Neuronal stem cell (in vitro differentiated cells): ENCODE measurements at regions not wholly inside any gene's neighbourhood (a gene's known extent, or its start where the extent isn't known, plus 50 kb on each side); places are given as distances from the start of the nearest gene placed in this dataset.
"Not testable (repeated sequence)": the region's sequence is repeated elsewhere in the genome, so short reads cannot be mapped to it uniquely, and the experiment has no call there.

Source experiments
- DNase-seq: peaks from one replicate; pipeline ENCODE4 v3.0.0-alpha.2; 2013; ENCODE audit warnings: low spot score
- H2AFZ ChIP-seq: one replicate; pipeline ENCODE4 v1.6.1; 2013; ENCODE audit warnings: mild to moderate bottlenecking, low read length, inconsistent platforms
- H2AK5ac ChIP-seq: 2 replicates; pipeline ENCODE4 v1.6.1; 2013; ENCODE audit warnings: low read depth, mild to moderate bottlenecking, inconsistent platforms, low read length, moderate library complexity, mixed read lengths
- H2BK120ac ChIP-seq: 2 replicates; pipeline ENCODE4 v1.6.1; 2013; ENCODE audit warnings: low read depth, mild to moderate bottlenecking, inconsistent platforms, low read length, moderate library complexity, mixed read lengths
- H2BK12ac ChIP-seq: one replicate; pipeline ENCODE4 v1.6.1; 2013; ENCODE audit warnings: low read length, inconsistent platforms
- H2BK15ac ChIP-seq: 2 replicates; pipeline ENCODE4 v1.6.1; 2013; ENCODE audit warnings: mild to moderate bottlenecking, low read length, inconsistent platforms, mixed read lengths
- H2BK5ac ChIP-seq: one replicate; pipeline ENCODE4 v1.6.1; 2013; ENCODE audit warnings: inconsistent platforms, mild to moderate bottlenecking, low read length, moderate library complexity
- H3K14ac ChIP-seq: one replicate; pipeline ENCODE4 v1.6.1; 2013; ENCODE audit warnings: low read length, inconsistent platforms
- H3K18ac ChIP-seq: 2 replicates; pipeline ENCODE4 v1.6.1; 2013; ENCODE audit warnings: low read length, inconsistent platforms
- H3K23ac ChIP-seq: 2 replicates; pipeline ENCODE4 v1.6.1; 2013; ENCODE audit warnings: low read depth, mild to moderate bottlenecking, mixed read lengths, low read length, inconsistent platforms; ENCODE audit not compliant: poor library complexity
- H3K27ac ChIP-seq: replicated peaks from 3 replicates; pipeline ENCODE4 v1.5.1; 2013; ENCODE audit warnings: low read length, inconsistent platforms
- H3K27me3 ChIP-seq, 3 experiments: 2 replicates each; pipeline ENCODE4 v1.6.1; 2013; ENCODE audit warnings: low read length in 3 of 3, mild to moderate bottlenecking in 2 of 3, inconsistent platforms in 1 of 3, low read depth in 1 of 3, mixed read lengths in 1 of 3, moderate library complexity in 1 of 3; ENCODE audit not compliant: control insufficient read depth in 3 of 3, insufficient read depth in 3 of 3
- H3K36me3 ChIP-seq, 2 donors: replicated peaks in 1 of 2; 2 replicates each; pipeline ENCODE4 v1.6.1; 2013; ENCODE audit warnings: low read length in 2 of 2; ENCODE audit not compliant: control insufficient read depth in 2 of 2, insufficient read depth in 2 of 2
- H3K4ac ChIP-seq: 2 replicates; pipeline ENCODE4 v1.6.1; 2013; ENCODE audit warnings: inconsistent platforms, mild to moderate bottlenecking, low read length, moderate library complexity
- H3K4me1 ChIP-seq, 2 donors: 1 replicate in 1 of 2; 2 replicates in 1 of 2; pipeline ENCODE4 v1.6.1; 2013; ENCODE audit warnings: low read length in 2 of 2, low read depth in 1 of 2; ENCODE audit not compliant: control insufficient read depth in 2 of 2, insufficient read depth in 1 of 2
- H3K4me2 ChIP-seq: one replicate; pipeline ENCODE4 v1.6.1; 2013; ENCODE audit warnings: mild to moderate bottlenecking, low read length, inconsistent platforms; ENCODE audit not compliant: insufficient read depth, poor library complexity, severe bottlenecking
- H3K4me3 ChIP-seq, 2 donors: 2 replicates each; pipeline ENCODE4 v1.5.1; 2013; ENCODE audit warnings: low read length in 2 of 2, mild to moderate bottlenecking in 2 of 2, inconsistent platforms in 1 of 2, moderate library complexity in 1 of 2
- H3K79me1 ChIP-seq: one replicate; pipeline ENCODE4 v1.6.1; 2013; ENCODE audit warnings: low read depth, mild to moderate bottlenecking, inconsistent platforms, low read length, moderate library complexity
- H3K9ac ChIP-seq: one replicate; pipeline ENCODE4 v1.6.1; 2013; ENCODE audit warnings: mild to moderate bottlenecking, low read depth, low read length, inconsistent platforms; ENCODE audit not compliant: poor library complexity
- H3K9me3 ChIP-seq, 2 donors: replicated peaks in 1 of 2; 2 replicates each; pipeline versions ENCODE3 to v1.6.1; 2013; ENCODE audit warnings: low read length in 2 of 2, mild to moderate bottlenecking in 2 of 2, inconsistent platforms in 1 of 2, low read depth in 1 of 2, mixed read lengths in 1 of 2, moderate library complexity in 1 of 2; ENCODE audit not compliant: control insufficient read depth in 2 of 2, insufficient read depth in 1 of 2
- H4K8ac ChIP-seq: one replicate; pipeline ENCODE4 v1.6.1; 2013; ENCODE audit warnings: low read depth, mild to moderate bottlenecking, inconsistent platforms, low read length, moderate library complexity
- H4K91ac ChIP-seq: one replicate; pipeline ENCODE4 v1.6.1; 2013; ENCODE audit warnings: low read length, low read depth, mild to moderate bottlenecking, inconsistent platforms; ENCODE audit not compliant: poor library complexity
- WGBS, 2 donors: extraction: QIAGEN DNeasy Blood & Tissue Kit; methylation state at CpG; one replicate each; pipeline ENCODE4 v1.1.7; 2013; ENCODE audit warnings: missing lambda C conversion rate in 2 of 2, mixed read lengths in 1 of 2; ENCODE audit not compliant: insufficient read length in 2 of 2, insufficient replicate concordance in 1 of 2; ENCODE audit errors: extremely low coverage in 2 of 2; 5-methylcytosine and 5-hydroxymethylcytosine counted together

DNA sequence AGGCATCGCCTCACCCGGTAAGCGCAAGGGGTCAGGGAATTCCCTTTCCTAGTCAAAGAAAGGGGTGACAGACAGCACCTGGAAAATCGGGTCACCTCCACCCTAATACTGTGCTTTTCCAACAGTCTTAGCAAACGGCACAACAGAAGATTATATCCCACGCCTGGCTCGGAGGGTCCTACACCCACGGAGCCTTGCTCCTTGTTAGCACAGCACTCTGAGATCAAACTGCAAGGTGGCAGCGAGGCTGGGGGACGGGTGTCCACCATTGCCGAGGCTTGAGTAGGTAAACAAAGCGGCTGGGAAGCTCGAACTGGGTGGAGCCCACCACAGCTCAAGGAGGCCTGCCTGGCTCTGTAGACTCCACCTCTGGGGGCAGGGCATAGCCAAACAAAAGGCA, 315.6 kb downstream of the LTN1 start:
- H3K9me3 ChIP-seq, H3K27ac ChIP-seq, H3K23ac ChIP-seq, H4K8ac ChIP-seq, H3K79me1 ChIP-seq, H3K27me3 ChIP-seq, H2BK15ac ChIP-seq, H3K4me2 ChIP-seq, H3K18ac ChIP-seq, H2BK5ac ChIP-seq, H2AK5ac ChIP-seq, H2BK120ac ChIP-seq, H3K4me1 ChIP-seq, H4K91ac ChIP-seq, H2BK12ac ChIP-seq, H3K9ac ChIP-seq, H2AFZ ChIP-seq, DNase-seq, H3K4me3 ChIP-seq, H3K36me3 ChIP-seq, H3K14ac ChIP-seq, H3K4ac ChIP-seq: not testable (repeated sequence)
- no CpG with 5 or more reads among the region's 13 CpGs for WGBS, 2 donors

DNA sequence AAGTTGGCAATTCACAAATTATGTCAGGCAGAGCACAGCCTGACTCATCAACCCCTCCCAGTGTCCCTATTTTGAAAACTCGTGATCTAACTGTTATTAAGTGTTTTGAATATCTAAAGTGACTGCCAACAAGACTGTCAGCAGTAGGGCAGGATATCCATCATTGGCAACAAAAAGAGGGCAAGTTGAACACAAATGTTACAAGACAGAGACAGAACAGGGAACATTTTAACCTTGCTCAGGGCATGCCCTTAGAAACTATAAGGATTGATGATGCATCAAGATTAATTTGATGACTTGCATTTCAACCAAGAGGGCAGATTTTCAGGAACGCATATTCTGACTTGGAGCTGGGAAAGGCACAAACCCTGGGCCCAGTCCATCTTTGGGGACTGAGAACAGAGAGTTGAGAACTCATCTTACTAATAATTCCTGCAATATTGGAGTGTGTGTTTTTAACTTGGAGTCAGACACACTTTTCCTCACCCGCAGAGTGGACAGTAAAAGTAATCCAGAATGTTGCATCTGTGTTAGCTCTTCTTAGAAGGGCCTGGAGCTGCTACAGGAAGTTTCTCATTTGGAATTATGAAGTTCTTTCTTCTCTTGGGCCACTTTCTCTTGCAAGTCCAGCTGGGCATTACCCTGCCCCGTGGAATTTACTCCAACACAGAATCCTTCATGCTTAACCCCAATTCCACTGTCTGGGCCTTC, 317.2 kb downstream of the LTN1 start:
- no peak overlapping the region for H4K91ac ChIP-seq
- H3K23ac ChIP-seq, result no peak overlapping the region
- no peak overlapping the region for H2BK120ac ChIP-seq
- H3K4ac ChIP-seq, result no peak overlapping the region
- no peak overlapping the region for H2AFZ ChIP-seq
- no peak for DNase-seq
- no peak overlapping the region for H2BK15ac ChIP-seq
- H3K36me3 ChIP-seq, result no peaks in the 10 kb centered on the region
- no peak overlapping the region for H3K4me2 ChIP-seq
- H3K4me3 ChIP-seq, result no peak overlapping the region
- H3K27me3 ChIP-seq, result no peaks in the 10 kb centered on the region
- H4K8ac ChIP-seq, result no peak overlapping the region
- no peak overlapping the region for H2BK12ac ChIP-seq
- H3K9me3 ChIP-seq, result no peaks in the 10 kb centered on the region
- no peak overlapping the region for H3K9ac ChIP-seq
- H3K79me1 ChIP-seq, result no peaks in the 10 kb centered on the region
- no peak overlapping the region for H2AK5ac ChIP-seq
- no peak overlapping the region for H3K18ac ChIP-seq
- H3K14ac ChIP-seq, result no peak overlapping the region
- no peak overlapping the region for H2BK5ac ChIP-seq
- WGBS, 2 donors, result no CpG with 5 or more reads among the region's 4 CpGs
- no peak overlapping the region for H3K27ac ChIP-seq
- H3K4me1 ChIP-seq, result no peaks in the 10 kb centered on the region

DNA sequence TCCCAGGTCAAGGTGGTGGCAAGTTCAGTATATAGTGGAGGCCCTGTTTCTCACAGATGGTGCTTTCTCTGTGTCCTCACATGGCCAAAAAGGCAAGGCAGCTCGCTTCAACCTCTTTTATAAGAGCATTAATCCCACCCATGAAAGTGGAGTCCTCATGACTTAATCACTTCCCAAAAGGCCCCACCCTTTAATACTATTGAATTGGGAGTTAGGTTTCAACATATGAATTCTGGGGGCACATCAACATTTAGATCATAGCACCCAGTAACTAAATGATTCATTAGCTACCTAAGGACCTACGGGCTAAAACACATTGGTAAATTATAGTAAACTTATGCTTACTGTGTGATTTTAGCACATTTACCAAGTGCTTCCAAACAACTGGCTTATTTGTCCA, 317.9 kb downstream of the LTN1 start:
- Histone ChIP-seq H2AFZ (no peak overlapping the region), H3K18ac (no peak overlapping the region), H2AK5ac (no peak overlapping the region), H3K9ac (no peak overlapping the region), H3K9me3 (no peaks in the 10 kb centered on the region), H3K4me3 (no peak overlapping the region), H3K4me2 (no peak overlapping the region), H3K4me1 (no peaks in the 10 kb centered on the region), H2BK12ac (no peak overlapping the region), H3K14ac (no peak overlapping the region), H2BK15ac (no peak overlapping the region), H3K27me3 (no peaks in the 10 kb centered on the region), H3K36me3 (no peaks in the 10 kb centered on the region), H4K8ac (no peak overlapping the region), H2BK5ac (no peak overlapping the region), H3K23ac (no peak overlapping the region), H3K79me1 (no peaks in the 10 kb centered on the region), H4K91ac (no peak overlapping the region), H2BK120ac (no peak overlapping the region), H3K4ac (no peak overlapping the region), H3K27ac (no peak overlapping the region)
- DNase-seq, result no peak
- no CpG with 5 or more reads among the region's 2 CpGs for WGBS, 2 donors

DNA sequence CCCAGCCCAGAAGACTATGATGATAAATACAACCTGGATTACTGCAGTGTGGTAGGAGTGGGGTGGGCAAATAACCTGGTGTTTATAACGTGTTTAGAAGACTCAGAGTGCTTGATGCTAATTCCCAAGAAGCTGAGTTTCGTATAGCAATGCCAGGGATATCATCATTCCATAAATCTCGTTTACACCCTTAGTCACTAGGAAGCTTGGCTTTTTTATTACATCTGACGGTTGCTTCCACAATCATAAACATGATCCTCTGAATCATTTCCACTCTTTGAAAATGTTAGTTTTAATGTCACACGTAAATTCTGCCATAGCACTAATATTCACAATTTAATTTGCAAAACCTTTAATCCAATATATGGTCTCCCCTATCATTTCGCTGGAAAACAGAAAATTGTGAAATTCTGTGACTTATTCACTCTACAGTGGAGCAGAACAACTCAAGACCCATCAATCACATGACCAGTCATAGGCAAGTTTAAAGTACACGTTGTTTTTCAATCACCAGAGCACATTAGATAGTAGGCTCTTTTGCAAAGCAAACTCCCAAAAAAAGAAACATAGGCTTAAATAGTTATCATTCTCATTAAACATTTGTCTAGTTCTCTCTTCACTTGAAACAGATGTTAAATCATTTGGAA, 321.0 kb downstream of the LTN1 start:
- WGBS, 2 donors, result no CpG with 5 or more reads among the region's 7 CpGs

More for the DNA sequence above, 321.0 kb downstream of the LTN1 start:
- Histone ChIP-seq H3K14ac (no peak overlapping the region), H4K91ac (no peak overlapping the region), H3K27me3 (no peaks in the 10 kb centered on the region), H3K9ac (no peak overlapping the region), H3K4me3 (no peak overlapping the region), H2AK5ac (no peak overlapping the region), H3K79me1 (no peaks in the 10 kb centered on the region), H2AFZ (no peak overlapping the region), H3K4ac (no peak overlapping the region), H2BK5ac (no peak overlapping the region), H3K23ac (no peak overlapping the region), H3K4me2 (no peak overlapping the region), H4K8ac (no peak overlapping the region), H3K9me3 (no peaks in the 10 kb centered on the region), H3K27ac (no peak overlapping the region), H3K36me3 (no peaks in the 10 kb centered on the region), H3K18ac (no peak overlapping the region), H2BK12ac (no peak overlapping the region), H3K4me1 (no peaks in the 10 kb centered on the region), H2BK15ac (no peak overlapping the region), H2BK120ac (no peak overlapping the region)
- no peak for DNase-seq
